ENCODE measurements at regions not wholly inside any gene's neighbourhood (a gene's known extent, or its start where the extent isn't known, plus 50 kb on each side); places are given as distances from the start of the nearest gene placed in this dataset.
"Not testable (repeated sequence)": the region's sequence is repeated elsewhere in the genome, so short reads cannot be mapped to it uniquely, and the experiment has no call there.

DNA sequence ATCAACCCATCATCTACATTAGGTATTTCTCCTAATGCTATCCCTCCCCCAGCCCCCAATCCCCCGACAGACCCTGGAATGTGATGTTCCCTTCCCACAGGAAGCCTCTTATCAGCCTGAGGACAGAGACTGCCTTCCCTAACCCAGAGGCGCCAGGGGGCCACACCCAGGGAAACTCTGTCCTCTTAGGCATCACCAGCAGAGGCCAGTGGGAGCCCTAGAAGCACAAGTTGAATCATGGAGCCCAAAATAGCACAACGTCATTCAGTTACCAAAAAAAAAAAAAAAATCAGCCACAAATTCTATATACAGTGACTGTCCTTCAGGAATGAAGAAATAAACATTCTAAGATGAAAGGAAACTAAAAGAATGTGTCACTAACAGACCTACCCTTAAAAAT is 625.7 kb downstream of the TFAP2A start:
- Histone ChIP-seq H3K4me3 (ENCODE audit: low read depth in 1 of 5, low read length in 5 of 5) (no peak overlapping the region), H3K36me3 (ENCODE audit: control insufficient read depth in 5 of 5, insufficient read depth in 5 of 5, low read length in 5 of 5) (no peaks in the 10 kb centered on the region), H3K27me3 (ENCODE audit: control insufficient read depth in 5 of 5, insufficient read depth in 4 of 5, low read length in 5 of 5) (no peaks in the 10 kb centered on the region), H3K4me1 (ENCODE audit: control insufficient read depth in 5 of 5, insufficient read depth in 5 of 5, low read length in 5 of 5) (no peaks in the 10 kb centered on the region), H3K27ac (ENCODE audit: low read depth, low read length) (no peak overlapping the region), H3K9ac (ENCODE audit: low read length in 5 of 5) (no peak overlapping the region), H3K9me3 (ENCODE audit: control insufficient read depth in 5 of 5, low read length in 5 of 5) (no peaks in the 10 kb centered on the region)

DNA sequence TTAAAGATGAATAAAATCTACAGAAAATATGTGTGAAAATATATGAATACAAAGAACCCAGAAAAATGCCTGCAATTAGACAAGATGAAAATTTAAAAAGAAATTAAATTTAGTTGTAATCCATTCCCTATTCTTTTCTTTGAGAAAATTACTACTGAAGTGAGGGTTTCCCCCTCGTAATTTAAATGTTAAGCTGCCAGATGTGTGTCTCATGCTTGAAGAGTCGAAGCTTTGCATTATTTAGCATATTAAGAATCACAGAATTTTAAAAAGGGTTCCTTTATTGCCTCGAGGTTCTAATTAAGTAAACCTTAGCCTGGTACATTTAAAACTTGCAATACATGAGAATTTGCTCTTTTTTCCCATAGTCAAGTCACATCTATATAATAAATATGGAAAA is 630.1 kb downstream of the TFAP2A start:
- H3K36me3 ChIP-seq (ENCODE audit: control insufficient read depth in 5 of 5, insufficient read depth in 5 of 5, low read length in 5 of 5) = no peaks in the 10 kb centered on the region
- no peaks in the 10 kb centered on the region for H3K27me3 ChIP-seq (ENCODE audit: control insufficient read depth in 5 of 5, insufficient read depth in 4 of 5, low read length in 5 of 5)
- H3K4me1 ChIP-seq (ENCODE audit: control insufficient read depth in 5 of 5, insufficient read depth in 5 of 5, low read length in 5 of 5) = no peaks in the 10 kb centered on the region
- H3K9me3 ChIP-seq (ENCODE audit: control insufficient read depth in 5 of 5, low read length in 5 of 5) = no peaks in the 10 kb centered on the region
- no peak overlapping the region for H3K9ac ChIP-seq (ENCODE audit: low read length in 5 of 5)
- H3K27ac ChIP-seq (ENCODE audit: low read depth, low read length) = no peak overlapping the region
- H3K4me3 ChIP-seq (ENCODE audit: low read depth in 1 of 5, low read length in 5 of 5) = no peak overlapping the region

DNA sequence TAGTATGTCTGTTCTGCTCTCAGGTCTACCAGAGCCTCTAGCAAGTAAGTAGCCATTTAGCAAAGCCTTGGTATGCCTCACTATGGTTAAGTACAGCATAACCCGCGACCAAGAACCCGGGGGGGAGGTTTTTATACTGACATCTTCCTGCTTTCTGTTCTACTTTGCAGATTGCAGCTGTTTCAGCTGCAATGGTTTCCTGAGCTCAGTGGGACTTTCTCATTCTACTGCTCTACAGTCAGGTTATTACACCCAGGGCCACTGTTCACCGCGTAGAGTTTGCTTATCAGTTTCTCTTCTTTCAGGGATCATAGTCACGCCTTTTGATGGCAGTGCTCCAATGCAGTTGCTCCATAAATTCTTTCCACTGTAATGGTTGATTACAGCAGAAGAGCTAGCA is 631.3 kb downstream of the TFAP2A start:
- H3K4me1 ChIP-seq (ENCODE audit: control insufficient read depth in 5 of 5, insufficient read depth in 5 of 5, low read length in 5 of 5) = no peaks in the 10 kb centered on the region
- H3K9ac ChIP-seq (ENCODE audit: low read length in 5 of 5) = no peak overlapping the region
- no peak overlapping the region for H3K27ac ChIP-seq (ENCODE audit: low read depth, low read length)
- H3K27me3 ChIP-seq (ENCODE audit: control insufficient read depth in 5 of 5, insufficient read depth in 4 of 5, low read length in 5 of 5) = no peaks in the 10 kb centered on the region
- H3K9me3 ChIP-seq (ENCODE audit: control insufficient read depth in 5 of 5, low read length in 5 of 5) = no peaks in the 10 kb centered on the region
- H3K36me3 ChIP-seq (ENCODE audit: control insufficient read depth in 5 of 5, insufficient read depth in 5 of 5, low read length in 5 of 5) = no peaks in the 10 kb centered on the region
- no peak overlapping the region for H3K4me3 ChIP-seq (ENCODE audit: low read depth in 1 of 5, low read length in 5 of 5)

DNA sequence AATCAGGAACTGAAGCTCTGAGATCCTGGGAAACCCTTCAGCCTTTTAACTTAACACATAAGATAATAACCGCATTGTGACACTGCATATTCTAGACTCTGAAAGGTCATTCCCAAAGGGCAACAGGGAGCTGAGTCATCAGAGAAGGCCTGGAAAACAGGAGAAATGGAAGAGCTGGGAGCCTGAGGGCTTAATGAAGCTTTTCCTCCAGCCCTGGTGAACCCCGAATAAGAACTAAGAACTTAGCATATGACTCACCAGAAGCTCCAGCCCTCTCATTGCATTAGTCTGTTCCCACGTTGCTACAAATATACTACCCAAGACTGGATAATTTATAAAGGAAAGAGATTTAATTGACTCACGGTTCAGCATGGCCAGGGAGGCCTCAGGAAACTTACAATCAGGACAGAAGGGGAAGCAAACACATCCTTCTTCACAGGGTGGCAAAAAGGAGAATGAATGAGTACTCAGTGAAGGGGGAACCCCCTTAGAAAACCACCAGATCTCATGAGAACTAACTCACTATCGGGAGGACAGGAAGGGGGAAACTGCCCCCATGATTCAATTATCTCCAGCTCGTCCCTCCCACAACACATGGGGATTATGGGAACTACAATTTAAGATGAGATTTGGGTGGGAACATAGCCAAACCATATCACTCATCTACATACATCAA is 648.5 kb downstream of the TFAP2A start:
- no peaks in the 10 kb centered on the region for H3K4me1 ChIP-seq (ENCODE audit: control insufficient read depth in 5 of 5, insufficient read depth in 5 of 5, low read length in 5 of 5)
- H3K36me3 ChIP-seq (ENCODE audit: control insufficient read depth in 5 of 5, insufficient read depth in 5 of 5, low read length in 5 of 5) = no peaks in the 10 kb centered on the region
- H3K4me3 ChIP-seq (ENCODE audit: low read depth in 1 of 5, low read length in 5 of 5) = no peak overlapping the region
- no peak overlapping the region for H3K9ac ChIP-seq (ENCODE audit: low read length in 5 of 5)
- H3K27ac ChIP-seq (ENCODE audit: low read depth, low read length) = no peak overlapping the region
- no peaks in the 10 kb centered on the region for H3K27me3 ChIP-seq (ENCODE audit: control insufficient read depth in 5 of 5, insufficient read depth in 4 of 5, low read length in 5 of 5)
- no peaks in the 10 kb centered on the region for H3K9me3 ChIP-seq (ENCODE audit: control insufficient read depth in 5 of 5, low read length in 5 of 5)

DNA sequence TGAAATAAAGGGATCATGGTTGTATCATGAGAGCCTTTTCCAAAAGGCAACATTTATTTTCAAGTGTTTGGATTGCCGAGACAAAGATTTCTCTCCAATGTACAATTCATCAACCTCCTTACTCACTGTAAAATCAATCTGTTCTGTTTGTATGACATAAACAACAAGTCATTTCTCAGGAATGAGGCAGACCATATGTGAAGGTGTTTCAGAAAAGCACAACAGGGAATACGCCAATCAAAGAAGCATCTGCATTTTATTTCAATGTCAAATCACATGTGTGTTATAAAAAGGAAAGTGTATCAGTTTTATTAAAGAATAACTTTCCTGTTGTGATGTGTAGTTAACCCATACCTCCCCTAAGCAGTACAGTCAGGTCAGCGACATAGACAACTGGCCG is 653.7 kb downstream of the TFAP2A start:
- no peaks in the 10 kb centered on the region for H3K27me3 ChIP-seq (ENCODE audit: control insufficient read depth in 5 of 5, insufficient read depth in 4 of 5, low read length in 5 of 5)
- no peaks in the 10 kb centered on the region for H3K9me3 ChIP-seq (ENCODE audit: control insufficient read depth in 5 of 5, low read length in 5 of 5)
- no peak overlapping the region for H3K27ac ChIP-seq (ENCODE audit: low read depth, low read length)
- no peaks in the 10 kb centered on the region for H3K4me1 ChIP-seq (ENCODE audit: control insufficient read depth in 5 of 5, insufficient read depth in 5 of 5, low read length in 5 of 5)
- H3K4me3 ChIP-seq (ENCODE audit: low read depth in 1 of 5, low read length in 5 of 5) = no peak overlapping the region
- H3K9ac ChIP-seq (ENCODE audit: low read length in 5 of 5) = no peak overlapping the region
- H3K36me3 ChIP-seq (ENCODE audit: control insufficient read depth in 5 of 5, insufficient read depth in 5 of 5, low read length in 5 of 5) = no peaks in the 10 kb centered on the region

DNA sequence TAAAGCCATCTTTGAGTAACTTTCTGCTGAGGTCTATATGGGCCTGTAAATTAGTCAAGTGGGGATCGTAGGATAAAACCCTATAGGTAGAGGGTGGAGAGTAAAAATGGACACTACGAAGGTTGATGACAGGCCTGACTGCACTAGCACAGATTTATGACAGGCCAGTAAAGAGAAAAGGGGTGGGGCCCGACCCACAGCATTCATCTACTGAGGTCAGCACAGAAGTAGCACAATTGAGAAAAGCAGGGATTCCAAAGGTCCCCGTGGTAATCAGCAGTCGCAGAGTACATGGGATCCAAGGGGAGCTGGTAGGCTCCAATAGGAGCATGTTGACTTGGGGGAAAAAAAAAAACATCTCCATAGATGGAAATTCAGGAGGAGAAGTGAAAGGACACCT is 660.4 kb downstream of the TFAP2A start:
- H3K9me3 ChIP-seq (ENCODE audit: control insufficient read depth in 5 of 5, low read length in 5 of 5) = no peaks in the 10 kb centered on the region
- no peak overlapping the region for H3K4me3 ChIP-seq (ENCODE audit: low read depth in 1 of 5, low read length in 5 of 5)
- no peaks in the 10 kb centered on the region for H3K4me1 ChIP-seq (ENCODE audit: control insufficient read depth in 5 of 5, insufficient read depth in 5 of 5, low read length in 5 of 5)
- H3K9ac ChIP-seq (ENCODE audit: low read length in 5 of 5) = no peak overlapping the region
- no peaks in the 10 kb centered on the region for H3K27me3 ChIP-seq (ENCODE audit: control insufficient read depth in 5 of 5, insufficient read depth in 4 of 5, low read length in 5 of 5)
- H3K36me3 ChIP-seq (ENCODE audit: control insufficient read depth in 5 of 5, insufficient read depth in 5 of 5, low read length in 5 of 5) = no peaks in the 10 kb centered on the region
- no peak overlapping the region for H3K27ac ChIP-seq (ENCODE audit: low read depth, low read length)

DNA sequence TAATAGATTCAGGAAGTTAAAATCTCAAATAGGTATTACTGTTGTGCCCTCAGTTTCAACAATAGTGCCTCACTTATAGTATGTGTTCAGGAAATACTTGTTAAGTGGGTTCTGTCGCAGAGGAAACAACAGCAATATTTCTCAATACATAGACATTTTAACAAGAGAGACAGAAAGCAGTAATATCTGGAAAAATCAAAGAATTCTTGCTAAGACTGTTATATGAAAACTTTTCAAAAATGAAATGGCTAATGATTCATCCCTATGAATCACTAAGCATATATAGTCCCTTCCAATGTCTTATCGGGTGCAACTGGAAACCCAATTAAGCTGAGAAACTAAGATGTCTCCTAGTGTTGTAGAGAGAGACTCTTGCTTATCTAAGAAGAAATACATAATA is 668.9 kb downstream of the TFAP2A start:
- H3K9me3 ChIP-seq (ENCODE audit: control insufficient read depth in 5 of 5, low read length in 5 of 5) = no peaks in the 10 kb centered on the region
- H3K4me1 ChIP-seq (ENCODE audit: control insufficient read depth in 5 of 5, insufficient read depth in 5 of 5, low read length in 5 of 5) = no peaks in the 10 kb centered on the region
- no peaks in the 10 kb centered on the region for H3K27me3 ChIP-seq (ENCODE audit: control insufficient read depth in 5 of 5, insufficient read depth in 4 of 5, low read length in 5 of 5)
- no peak overlapping the region for H3K27ac ChIP-seq (ENCODE audit: low read depth, low read length)
- no peak overlapping the region for H3K9ac ChIP-seq (ENCODE audit: low read length in 5 of 5)
- H3K4me3 ChIP-seq (ENCODE audit: low read depth in 1 of 5, low read length in 5 of 5) = no peak overlapping the region
- no peaks in the 10 kb centered on the region for H3K36me3 ChIP-seq (ENCODE audit: control insufficient read depth in 5 of 5, insufficient read depth in 5 of 5, low read length in 5 of 5)

DNA sequence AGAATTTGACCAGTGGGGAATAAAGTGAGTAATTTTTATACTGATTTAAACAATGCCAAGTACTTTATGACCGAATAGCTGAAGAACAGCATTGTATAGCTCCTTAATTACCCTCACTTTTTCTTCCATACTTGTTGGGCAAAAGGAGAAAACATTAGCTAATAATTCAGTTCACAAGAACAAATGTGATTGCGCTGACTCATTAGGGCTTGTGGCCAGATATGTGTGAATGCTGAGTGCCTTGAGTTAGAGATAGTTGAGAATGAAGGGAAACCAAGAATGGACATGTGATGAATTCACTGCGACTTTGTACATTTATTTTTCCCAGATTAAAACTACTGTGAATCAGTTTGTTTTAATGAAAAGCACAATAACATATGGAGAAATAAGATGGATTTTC is 669.4 kb downstream of the TFAP2A start:
- no peaks in the 10 kb centered on the region for H3K4me1 ChIP-seq (ENCODE audit: control insufficient read depth in 5 of 5, insufficient read depth in 5 of 5, low read length in 5 of 5)
- H3K27ac ChIP-seq (ENCODE audit: low read depth, low read length) = no peak overlapping the region
- no peak overlapping the region for H3K4me3 ChIP-seq (ENCODE audit: low read depth in 1 of 5, low read length in 5 of 5)
- no peaks in the 10 kb centered on the region for H3K27me3 ChIP-seq (ENCODE audit: control insufficient read depth in 5 of 5, insufficient read depth in 4 of 5, low read length in 5 of 5)
- no peaks in the 10 kb centered on the region for H3K9me3 ChIP-seq (ENCODE audit: control insufficient read depth in 5 of 5, low read length in 5 of 5)
- H3K36me3 ChIP-seq (ENCODE audit: control insufficient read depth in 5 of 5, insufficient read depth in 5 of 5, low read length in 5 of 5) = no peaks in the 10 kb centered on the region
- no peak overlapping the region for H3K9ac ChIP-seq (ENCODE audit: low read length in 5 of 5)

DNA sequence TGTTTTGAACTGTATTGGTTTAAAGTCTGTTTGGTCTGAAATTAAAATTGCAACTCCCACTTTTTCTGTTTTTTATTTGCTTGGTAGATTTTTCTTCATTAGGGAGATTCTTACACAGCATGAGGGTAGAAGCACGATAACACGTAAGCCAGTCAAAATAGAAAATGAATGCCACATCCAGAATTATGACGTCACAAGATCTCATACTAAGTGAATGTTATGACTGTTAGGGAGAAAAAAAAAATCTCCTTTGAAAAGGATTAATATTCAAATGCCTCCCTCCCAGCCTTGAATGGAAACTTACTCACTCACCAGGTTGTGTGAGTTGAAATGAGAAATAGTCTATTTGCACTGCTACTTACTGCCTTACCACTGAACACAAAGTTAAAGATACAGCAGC is 670.8 kb downstream of the TFAP2A start:
- no peaks in the 10 kb centered on the region for H3K27me3 ChIP-seq (ENCODE audit: control insufficient read depth in 5 of 5, insufficient read depth in 4 of 5, low read length in 5 of 5)

DNA sequence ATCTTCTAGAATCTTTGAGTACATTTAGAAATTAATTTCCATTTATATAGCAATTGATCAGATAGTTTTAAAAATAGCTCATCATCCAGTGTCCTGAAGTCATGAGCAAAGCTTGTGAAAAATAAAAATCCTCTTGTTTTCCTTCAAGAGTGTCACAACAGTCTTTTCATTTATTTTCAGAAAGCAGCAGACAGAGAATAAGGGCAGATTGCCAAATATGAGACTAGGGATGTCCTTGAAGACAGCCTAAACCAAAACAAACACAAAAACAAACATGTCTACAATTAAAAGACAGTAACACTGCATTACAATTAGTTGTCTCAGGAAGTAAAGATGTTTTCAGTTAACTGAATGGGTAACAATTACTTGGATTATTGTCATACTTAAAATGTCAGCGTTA is 682.8 kb downstream of the TFAP2A start:
- Histone ChIP-seq H3K9ac (ENCODE audit: low read length in 5 of 5) (no peak overlapping the region), H3K4me1 (ENCODE audit: control insufficient read depth in 5 of 5, insufficient read depth in 5 of 5, low read length in 5 of 5) (no peaks in the 10 kb centered on the region), H3K9me3 (ENCODE audit: control insufficient read depth in 5 of 5, low read length in 5 of 5) (peaks cover 0 to 3% (median 0%) of the 10 kb centered on the region in 5 donors), H3K27me3 (ENCODE audit: control insufficient read depth in 5 of 5, insufficient read depth in 4 of 5, low read length in 5 of 5) (no peaks in the 10 kb centered on the region), H3K36me3 (ENCODE audit: control insufficient read depth in 5 of 5, insufficient read depth in 5 of 5, low read length in 5 of 5) (no peaks in the 10 kb centered on the region), H3K4me3 (ENCODE audit: low read depth in 1 of 5, low read length in 5 of 5) (no peak overlapping the region), H3K27ac (ENCODE audit: low read depth, low read length) (no peak overlapping the region)

More for the DNA sequence above, 670.8 kb downstream of the TFAP2A start:
- Histone ChIP-seq H3K36me3 (ENCODE audit: control insufficient read depth in 5 of 5, insufficient read depth in 5 of 5, low read length in 5 of 5) (no peaks in the 10 kb centered on the region), H3K9me3 (ENCODE audit: control insufficient read depth in 5 of 5, low read length in 5 of 5) (no peaks in the 10 kb centered on the region), H3K27ac (ENCODE audit: low read depth, low read length) (no peak overlapping the region), H3K4me1 (ENCODE audit: control insufficient read depth in 5 of 5, insufficient read depth in 5 of 5, low read length in 5 of 5) (no peaks in the 10 kb centered on the region), H3K4me3 (ENCODE audit: low read depth in 1 of 5, low read length in 5 of 5) (no peak overlapping the region), H3K9ac (ENCODE audit: low read length in 5 of 5) (no peak overlapping the region)

DNA sequence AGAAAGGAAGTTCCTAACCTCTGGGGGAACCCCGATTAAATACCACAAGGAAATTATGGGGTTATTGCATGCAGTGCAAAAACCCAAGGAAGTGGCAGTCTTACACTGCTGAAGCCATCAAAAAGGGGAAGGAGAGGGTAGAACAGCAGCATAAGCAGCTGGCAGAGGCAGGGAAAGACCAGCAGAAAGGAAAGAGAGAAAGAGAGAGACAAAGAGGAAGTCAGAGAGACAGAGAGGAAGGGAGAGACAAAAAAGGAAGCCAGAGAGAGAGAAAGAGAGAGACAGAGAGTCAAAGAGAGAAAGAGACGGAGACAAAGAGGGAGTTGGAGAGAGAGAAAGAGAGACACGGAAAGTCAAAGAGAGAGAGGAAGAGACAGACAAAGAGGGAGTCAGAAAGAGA is 689.1 kb downstream of the TFAP2A start:
- not testable (repeated sequence) for H3K9ac ChIP-seq (ENCODE audit: low read length in 5 of 5); H3K4me3 ChIP-seq (ENCODE audit: low read depth in 1 of 5, low read length in 5 of 5); H3K36me3 ChIP-seq (ENCODE audit: control insufficient read depth in 5 of 5, insufficient read depth in 5 of 5, low read length in 5 of 5); H3K9me3 ChIP-seq (ENCODE audit: control insufficient read depth in 5 of 5, low read length in 5 of 5); H3K27me3 ChIP-seq (ENCODE audit: control insufficient read depth in 5 of 5, insufficient read depth in 4 of 5, low read length in 5 of 5); H3K27ac ChIP-seq (ENCODE audit: low read depth, low read length); H3K4me1 ChIP-seq (ENCODE audit: control insufficient read depth in 5 of 5, insufficient read depth in 5 of 5, low read length in 5 of 5)

Measured in subcutaneous abdominal adipose tissue (tissue), 5 donors.